Islet precursor cell (in vitro differentiated cells): ENCODE measurements at regions not wholly inside any gene's neighbourhood (a gene's known extent, or its start where the extent isn't known, plus 50 kb on each side); places are given as distances from the start of the nearest gene placed in this dataset.
"Not testable (repeated sequence)": the region's sequence is repeated elsewhere in the genome, so short reads cannot be mapped to it uniquely, and the experiment has no call there.

Source experiments
- DNase-seq: peaks from one replicate; pipeline ENCODE4 v3.0.0-alpha.2; 2018

DNA sequence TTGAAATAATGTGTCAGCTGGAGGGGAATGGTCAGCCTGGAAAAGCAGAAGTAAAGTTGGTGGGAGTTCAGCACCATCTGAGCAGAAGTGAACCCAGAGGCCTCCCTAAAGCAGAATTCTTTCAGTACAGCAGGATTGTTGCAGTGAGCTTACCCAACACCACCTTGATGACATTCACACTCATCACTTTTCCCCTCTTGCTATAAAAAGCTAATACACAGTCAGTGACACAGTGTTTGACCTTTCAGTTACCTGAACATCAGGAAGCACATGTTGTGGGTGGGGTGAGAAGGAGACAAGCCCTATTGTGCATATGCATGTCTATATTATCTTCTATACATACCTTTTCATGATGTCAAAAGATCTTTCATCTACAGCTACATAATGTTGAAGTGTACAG lies 624.7 kb upstream of the ZFP42 start:
- no peak for DNase-seq

DNA sequence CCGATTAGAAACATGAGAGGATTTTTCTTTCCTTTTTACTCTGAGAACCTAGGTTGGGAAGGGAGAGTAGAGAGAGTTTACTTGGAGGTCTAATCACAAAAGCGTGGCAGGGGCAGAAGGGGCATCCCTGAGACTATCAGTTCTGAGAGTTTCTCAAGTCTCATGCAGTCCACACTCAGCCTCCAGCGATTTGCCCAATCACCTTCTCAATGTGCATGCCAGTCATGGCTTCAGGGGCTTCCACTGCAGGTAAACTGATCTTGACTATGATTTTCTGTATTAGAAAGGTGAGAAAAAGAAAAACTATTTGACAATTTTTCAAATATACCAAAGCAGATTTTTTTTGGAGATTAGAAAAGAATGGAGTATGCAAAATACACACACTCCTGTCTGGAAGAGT lies 617.1 kb upstream of the ZFP42 start:
- DNase-seq: no peak

- peak; percentile 83 for DNase-seq
These were observed 615.4 kb upstream of the ZFP42 start for GRCh38 chr4:187380181-187380581.

DNA sequence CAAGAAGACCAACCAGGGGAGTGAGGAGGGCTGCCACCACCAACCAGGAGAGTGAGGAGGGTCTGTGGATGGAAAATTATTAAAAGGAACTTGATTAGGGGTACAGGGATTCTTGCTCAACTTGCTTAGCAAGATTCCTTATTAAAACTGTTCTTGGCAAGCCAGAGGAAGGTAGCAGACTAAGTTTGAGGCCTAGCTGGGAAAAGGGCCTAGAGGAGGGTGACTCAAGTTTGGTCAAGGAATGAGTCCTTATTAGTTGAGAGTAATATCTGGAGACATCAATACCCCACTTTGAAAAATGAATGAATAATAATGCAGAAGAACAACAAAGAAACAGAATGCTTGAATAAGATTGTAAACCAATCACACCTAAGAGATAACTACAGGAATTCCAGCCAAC lies 612.4 kb upstream of the ZFP42 start:
- no peak for DNase-seq

- no peak for DNase-seq
These were observed 607.8 kb upstream of the ZFP42 start for GRCh38 chr4:187387739-187388138.

DNA sequence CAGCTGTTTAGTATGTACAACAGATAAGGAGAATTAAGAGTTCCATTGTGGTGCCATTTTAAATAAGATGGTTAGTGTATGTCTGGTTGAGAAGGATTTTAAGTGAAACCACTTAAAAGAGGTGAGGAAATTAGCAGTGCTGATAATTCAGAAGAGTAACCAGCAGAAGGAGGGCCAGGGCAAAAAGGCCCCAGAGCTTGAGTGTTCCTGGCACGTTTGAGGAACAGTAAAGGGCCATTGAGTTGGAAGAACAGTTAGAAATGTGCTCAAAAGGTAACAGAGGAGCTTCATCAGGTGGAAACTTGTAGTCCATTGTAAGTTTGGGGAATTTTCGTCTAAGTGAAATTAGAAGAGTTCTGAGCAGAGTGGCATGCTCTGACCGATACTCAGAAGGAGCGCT lies 606.2 kb upstream of the ZFP42 start:
- no peak for DNase-seq

GRCh38 chr4:187390646-187391045 lies 604.9 kb upstream of the ZFP42 start:
- no peak for DNase-seq

DNA sequence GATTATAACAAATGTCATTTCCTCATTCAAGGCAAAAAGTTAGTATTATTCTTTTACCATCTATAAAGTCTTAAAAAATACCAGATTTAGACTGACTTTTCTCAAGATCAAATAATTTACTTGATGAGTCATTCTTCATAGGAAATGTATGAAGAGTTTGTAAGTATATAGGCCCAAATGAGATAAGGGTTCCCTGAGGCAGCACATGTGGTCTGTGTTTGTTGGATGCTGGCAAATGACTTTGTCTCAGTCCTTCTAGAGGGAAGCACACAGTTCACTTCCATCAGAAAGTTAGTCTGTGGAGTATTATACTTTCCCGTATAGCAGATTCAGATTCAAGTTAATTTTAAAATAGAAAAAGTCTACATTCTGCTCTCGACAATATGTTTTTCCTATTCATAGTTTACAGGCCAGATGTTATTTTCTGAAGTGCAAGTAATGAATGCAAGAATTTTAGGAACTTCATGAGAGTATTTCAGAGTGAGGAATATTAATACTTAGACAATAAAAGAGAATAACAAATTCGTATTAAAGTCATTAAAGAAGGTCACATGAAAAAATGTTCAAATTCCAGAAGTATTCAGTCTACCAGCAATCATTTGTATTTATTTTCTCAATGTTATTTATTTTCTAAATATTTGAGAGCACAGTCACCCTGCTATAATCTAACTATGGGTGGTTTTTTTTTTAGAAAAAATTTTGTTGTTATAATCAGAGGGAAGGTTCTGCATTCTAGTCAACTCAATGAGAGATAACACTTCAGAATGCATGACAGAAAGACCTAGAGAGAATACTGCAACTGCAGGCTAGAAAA lies 601.8 kb upstream of the ZFP42 start:
- DNase-seq: no peak

DNA sequence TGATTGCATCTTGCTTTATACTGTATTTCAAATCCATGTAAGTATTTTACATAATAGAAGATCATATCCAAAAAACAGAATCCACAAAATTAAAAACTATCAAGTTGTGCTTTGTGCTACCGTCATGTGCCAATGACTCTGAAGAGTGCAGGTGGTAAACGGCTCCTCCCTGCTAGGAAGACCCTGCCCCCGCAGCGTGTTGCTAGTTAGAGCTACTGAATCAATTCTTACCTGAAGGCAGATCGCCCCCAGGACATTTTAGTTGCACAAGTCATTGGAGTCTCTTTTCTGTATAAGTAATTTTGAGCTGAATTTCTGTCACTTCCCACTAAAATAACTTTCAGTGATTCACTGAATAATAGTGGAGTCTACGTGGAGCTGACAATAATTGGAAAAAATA lies 599.5 kb upstream of the ZFP42 start:
- no peak for DNase-seq

- not testable (repeated sequence) for DNase-seq
These were observed 587.1 kb upstream of the ZFP42 start for GRCh38 chr4:187408447-187408846.

DNA sequence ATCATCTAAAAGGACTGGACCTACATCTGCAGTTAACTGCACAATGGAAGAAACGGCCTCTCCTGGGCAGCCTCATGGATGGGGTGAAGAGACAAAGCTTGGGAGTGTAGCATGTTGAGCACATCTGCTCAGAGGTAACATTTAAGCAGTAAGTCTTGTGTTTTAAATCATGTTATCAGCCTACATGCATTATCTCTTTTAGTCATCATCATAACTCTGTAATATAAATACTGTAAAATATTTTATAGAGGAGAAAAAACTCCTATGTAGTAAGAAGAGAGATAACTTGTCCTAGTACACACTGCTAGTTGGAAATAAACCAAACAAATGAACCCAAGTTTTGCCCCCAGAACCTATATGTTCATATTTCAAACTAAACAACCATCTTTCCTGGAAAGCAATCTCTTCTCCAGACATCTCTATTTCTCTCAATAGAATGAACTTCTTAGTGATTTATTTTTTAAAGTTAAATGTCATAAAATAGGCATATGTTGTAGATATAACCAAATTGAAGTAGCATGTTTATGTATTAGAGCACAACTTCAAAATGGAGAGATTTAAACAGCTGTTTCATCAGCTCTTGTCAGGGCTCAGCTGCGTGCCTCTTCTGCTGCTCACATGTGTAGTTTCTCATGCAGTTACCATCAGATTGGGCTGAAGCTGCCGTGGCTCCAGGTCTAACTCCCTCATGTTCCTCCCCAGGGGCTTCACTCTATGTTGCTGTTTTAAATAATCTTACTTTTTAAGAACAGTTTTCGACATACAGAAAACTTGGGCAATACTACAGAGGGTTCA lies 581.8 kb upstream of the ZFP42 start:
- DNase-seq: no peak

DNA sequence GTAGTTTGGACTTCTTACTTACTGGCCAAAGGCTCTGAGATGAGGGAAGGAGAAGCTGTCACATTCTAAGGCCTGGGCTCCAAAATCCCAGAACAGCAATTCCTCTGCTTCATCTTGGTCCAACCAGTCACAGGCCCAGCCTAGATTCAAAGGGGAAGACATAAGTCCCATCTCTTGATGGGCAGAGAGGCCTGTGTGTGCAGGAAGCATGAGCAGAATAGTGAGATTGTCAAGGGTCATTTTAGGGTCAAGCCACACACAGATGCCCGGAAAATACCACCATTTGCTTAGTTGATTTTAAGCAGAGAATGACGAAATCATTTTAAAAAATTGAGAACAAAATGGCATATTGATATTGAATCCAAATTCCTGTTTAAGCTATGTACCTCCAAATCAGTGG lies 580.9 kb upstream of the ZFP42 start:
- no peak for DNase-seq

GRCh38 chr4:187415231-187415630 lies 580.3 kb upstream of the ZFP42 start:
- no peak for DNase-seq

- no peak for DNase-seq
These were observed 579.4 kb upstream of the ZFP42 start for GRCh38 chr4:187416216-187416615.

GRCh38 chr4:187417721-187418120 lies 577.9 kb upstream of the ZFP42 start:
- no peak for DNase-seq

- no peak for DNase-seq
These were observed 572.9 kb upstream of the ZFP42 start for GRCh38 chr4:187422655-187423054.

GRCh38 chr4:187424636-187425035 lies 570.9 kb upstream of the ZFP42 start:
- no peak for DNase-seq

- no peak for DNase-seq
These were observed 569.1 kb upstream of the ZFP42 start for GRCh38 chr4:187426511-187426910.

DNA sequence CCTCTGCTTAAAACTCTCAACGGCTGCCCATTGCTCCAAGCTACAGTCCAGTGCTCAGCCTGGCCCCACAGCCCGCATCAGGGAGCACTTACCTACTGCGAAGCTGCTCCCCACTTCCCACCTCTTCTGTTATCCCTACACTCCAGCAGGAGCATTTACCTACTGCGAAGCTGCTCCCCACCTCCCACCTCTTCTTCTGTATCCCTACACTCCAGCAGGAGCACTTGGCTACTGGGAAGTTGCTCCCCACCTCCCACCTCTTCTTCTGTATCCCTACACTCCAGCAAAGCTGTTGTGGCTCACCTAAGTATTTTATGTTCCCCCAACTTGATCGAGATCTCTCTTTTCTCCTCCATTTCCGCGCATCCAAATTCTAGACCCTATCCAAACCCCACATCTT lies 563.3 kb upstream of the ZFP42 start:
- no peak for DNase-seq

GRCh38 chr4:187433141-187433540 lies 562.4 kb upstream of the ZFP42 start:
- no peak for DNase-seq

GRCh38 chr4:187436251-187436650 lies 559.3 kb upstream of the ZFP42 start:
- no peak for DNase-seq

DNA sequence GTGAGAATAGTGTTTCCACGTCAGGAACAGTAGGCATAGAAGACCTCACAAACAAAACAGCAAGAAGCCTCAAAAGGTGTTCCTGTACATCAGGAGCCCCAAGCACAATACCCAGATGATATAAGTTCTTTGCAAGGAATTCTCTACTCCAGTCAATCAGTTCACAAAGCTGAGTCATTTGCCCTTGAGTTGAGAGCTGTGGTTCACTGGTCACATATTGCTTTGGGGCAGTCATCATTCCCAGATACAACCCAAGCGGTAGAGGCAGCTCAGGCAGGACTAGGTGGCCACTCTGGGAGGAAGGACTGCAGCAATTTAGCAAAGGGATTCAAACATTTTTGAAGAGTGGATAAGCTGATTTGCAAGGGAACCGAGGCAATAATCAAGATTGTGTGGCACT lies 551.5 kb upstream of the ZFP42 start:
- no peak for DNase-seq

DNA sequence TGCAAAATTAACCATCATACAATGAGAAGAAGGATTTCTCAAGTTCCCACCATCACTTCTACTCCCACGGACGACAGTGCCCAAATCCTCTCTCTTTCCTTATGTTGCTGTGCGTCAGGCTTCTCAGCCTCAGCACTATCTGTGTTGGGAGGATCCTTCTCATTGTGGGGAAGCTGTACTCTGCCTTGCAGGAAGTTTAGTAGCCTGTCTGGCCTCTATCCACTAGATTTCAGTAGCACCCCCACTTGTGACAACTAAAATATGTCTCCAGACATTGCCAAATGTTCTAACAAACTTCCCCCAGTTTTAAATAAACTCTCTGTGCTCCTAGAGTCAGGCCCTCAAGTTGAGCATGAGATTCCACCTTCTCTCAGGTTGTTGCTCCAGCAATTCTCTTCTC lies 545.9 kb upstream of the ZFP42 start:
- no peak for DNase-seq

- no peak for DNase-seq
These were observed 543.8 kb upstream of the ZFP42 start for GRCh38 chr4:187451776-187452175.
